ENCODE measurements at regions not wholly inside any gene's neighbourhood (a gene's known extent, or its start where the extent isn't known, plus 50 kb on each side); places are given as distances from the start of the nearest gene placed in this dataset.

DNA sequence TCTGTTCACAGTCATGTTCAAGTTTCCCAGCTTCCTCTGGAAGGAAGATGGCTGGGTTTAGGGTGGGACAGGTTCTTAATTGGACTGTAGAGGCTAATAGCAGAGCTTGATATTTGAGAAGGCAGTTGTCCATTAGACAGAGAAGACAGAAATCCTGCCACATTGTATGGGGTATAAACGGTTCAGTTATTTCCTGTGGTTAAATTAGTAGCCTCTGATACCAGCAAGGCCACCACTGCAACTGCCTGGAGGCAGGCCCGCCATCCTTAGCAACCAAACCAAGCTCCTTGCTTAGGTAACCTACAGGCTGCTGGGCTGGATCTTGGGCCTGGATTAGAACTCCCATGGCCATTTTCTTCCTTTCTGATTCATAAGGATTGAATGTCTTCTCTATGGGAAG lies 1367.0 kb downstream of the PCDH7 start:
- no peak overlapping the region for H3K56ac ChIP-seq (ENCODE audit: insufficient read length, low read depth, low read length)
- H3K79me2 ChIP-seq (ENCODE audit: insufficient read depth, low read length), result no peaks in the 10 kb centered on the region
- no peaks in the 10 kb centered on the region; a peak in 1 of 5 replicates for H3K9me3 Mint-ChIP-seq
- H3K18ac ChIP-seq (ENCODE audit: insufficient read length, low read depth, low read length), result no peak overlapping the region
- no peak overlapping the region for H2BK120ac ChIP-seq (ENCODE audit: low read depth, low read length, poor library complexity, severe bottlenecking)
- H3K27ac ChIP-seq (ENCODE audit: insufficient read length, low read depth, low read length), result no peak overlapping the region
- no peak overlapping the region for H3K4me2 ChIP-seq (ENCODE audit: insufficient read depth, insufficient read length, low read length)
- H3K4me1 Mint-ChIP-seq, result no peaks in the 10 kb centered on the region
- H2BK12ac ChIP-seq (ENCODE audit: insufficient read length, low read depth, low read length), result no peak overlapping the region
- no peak overlapping the region for H2BK20ac ChIP-seq (ENCODE audit: low read depth, low read length, poor library complexity, severe bottlenecking)
- H4K20me1 ChIP-seq (ENCODE audit: control insufficient read depth, insufficient read depth, insufficient read length), result no peaks in the 10 kb centered on the region
- H4K8ac ChIP-seq (replicated peaks; ENCODE audit: insufficient read length, low read depth, low read length), result no peak overlapping the region
- no peak overlapping the region for H3K14ac ChIP-seq (ENCODE audit: insufficient read depth, low read length)
- no peaks in the 10 kb centered on the region for H3K79me1 ChIP-seq (ENCODE audit: insufficient read depth, low read depth, low read length, poor library complexity, severe bottlenecking)
- no peaks in the 10 kb centered on the region for H3K4me1 ChIP-seq (ENCODE audit: insufficient read depth, low read length)
- DNase-seq, result no peak
- no peak overlapping the region for H4K5ac ChIP-seq (ENCODE audit: insufficient read length, low read depth, low read length)
- no peak overlapping the region for H2BK15ac ChIP-seq (ENCODE audit: low read depth, low read length)
- H3K4ac ChIP-seq (ENCODE audit: low read depth, low read length), result no peak overlapping the region
- no peak overlapping the region for H3K9ac ChIP-seq (ENCODE audit: extremely low read depth, insufficient read length, low read length)
- H2AK5ac ChIP-seq (ENCODE audit: insufficient read length, low read length), result no peak overlapping the region
- H3K23ac ChIP-seq (ENCODE audit: insufficient read length, low read depth, low read length), result no peak overlapping the region
- H4K91ac ChIP-seq (ENCODE audit: insufficient read length, low read depth, low read length), result no peak overlapping the region
- H3K36me3 Mint-ChIP-seq (ENCODE audit: insufficient read depth in 1 of 3, low read depth in 3 of 3), result no peaks in the 10 kb centered on the region
- H3T11ph ChIP-seq (ENCODE audit: low read length), result no peak overlapping the region
- H3K27me3 Mint-ChIP-seq (ENCODE audit: low read depth), result peaks cover 1% of the 10 kb centered on the region; the same call in 1 of the 2 replicates
- H2AFZ ChIP-seq (ENCODE audit: low read length), result no peak overlapping the region
- no CpG with 5 or more reads among the region's 2 CpGs for WGBS (ENCODE audit: extremely low coverage, insufficient read length, low lambda C conversion rate)
- no peaks in the 10 kb centered on the region for H3K23me2 ChIP-seq (ENCODE audit: insufficient read length, low read depth, low read length, poor library complexity, severe bottlenecking)
- H3K4me3 Mint-ChIP-seq, result no peak overlapping the region
- no peaks in the 10 kb centered on the region for H3K9me3 ChIP-seq (ENCODE audit: control insufficient read depth, low read depth, low read length)
- no peak overlapping the region for H2BK5ac ChIP-seq (ENCODE audit: insufficient read length, low read length)
- no peak overlapping the region for H3K27ac Mint-ChIP-seq
- TF ChIP-seq, protein P1, sequence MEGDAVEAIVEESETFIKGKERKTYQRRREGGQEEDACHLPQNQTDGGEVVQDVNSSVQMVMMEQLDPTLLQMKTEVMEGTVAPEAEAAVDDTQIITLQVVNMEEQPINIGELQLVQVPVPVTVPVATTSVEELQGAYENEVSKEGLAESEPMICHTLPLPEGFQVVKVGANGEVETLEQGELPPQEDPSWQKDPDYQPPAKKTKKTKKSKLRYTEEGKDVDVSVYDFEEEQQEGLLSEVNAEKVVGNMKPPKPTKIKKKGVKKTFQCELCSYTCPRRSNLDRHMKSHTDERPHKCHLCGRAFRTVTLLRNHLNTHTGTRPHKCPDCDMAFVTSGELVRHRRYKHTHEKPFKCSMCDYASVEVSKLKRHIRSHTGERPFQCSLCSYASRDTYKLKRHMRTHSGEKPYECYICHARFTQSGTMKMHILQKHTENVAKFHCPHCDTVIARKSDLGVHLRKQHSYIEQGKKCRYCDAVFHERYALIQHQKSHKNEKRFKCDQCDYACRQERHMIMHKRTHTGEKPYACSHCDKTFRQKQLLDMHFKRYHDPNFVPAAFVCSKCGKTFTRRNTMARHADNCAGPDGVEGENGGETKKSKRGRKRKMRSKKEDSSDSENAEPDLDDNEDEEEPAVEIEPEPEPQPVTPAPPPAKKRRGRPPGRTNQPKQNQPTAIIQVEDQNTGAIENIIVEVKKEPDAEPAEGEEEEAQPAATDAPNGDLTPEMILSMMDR (conservative IDR thresholded peaks at IDR 0.05), result no peak
- no peaks in the 10 kb centered on the region for H3K27me3 ChIP-seq (ENCODE audit: insufficient read depth, low read length)

Data from H9 (cell line).